ENCODE measurements at regions not wholly inside any gene's neighbourhood (a gene's known extent, or its start where the extent isn't known, plus 50 kb on each side); places are given as distances from the start of the nearest gene placed in this dataset.

GRCh38 chr2:128879161-128879560 is 560.5 kb upstream of the HS6ST1 start:
- DNase-seq (ENCODE audit: low spot score), result peak; percentile 52

- DNase-seq (ENCODE audit: low spot score), result no peak
Observed at GRCh38 chr2:128894896-128895295, 576.2 kb upstream of the HS6ST1 start.

- no peak for DNase-seq (ENCODE audit: low spot score)
Observed at GRCh38 chr2:128901572-128902391, 583.1 kb upstream of the HS6ST1 start.

GRCh38 chr2:128903637-128904036 is 585.0 kb upstream of the HS6ST1 start:
- no peak for DNase-seq (ENCODE audit: low spot score)

- DNase-seq (ENCODE audit: low spot score), result no peak
Observed at GRCh38 chr2:128911276-128911675, 592.6 kb upstream of the HS6ST1 start.

- DNase-seq (ENCODE audit: low spot score), result no peak
Observed at GRCh38 chr2:128914320-128914719, 595.7 kb upstream of the HS6ST1 start.

- DNase-seq (ENCODE audit: low spot score), result no peak
Observed at GRCh38 chr2:128921751-128922150, 603.1 kb upstream of the HS6ST1 start.

GRCh38 chr2:128922154-128922553 is 603.5 kb upstream of the HS6ST1 start:
- DNase-seq (ENCODE audit: low spot score), result no peak

GRCh38 chr2:128925631-128926030 is 607.0 kb upstream of the HS6ST1 start:
- no peak for DNase-seq (ENCODE audit: low spot score)

GRCh38 chr2:128930101-128930500 is 611.4 kb upstream of the HS6ST1 start:
- DNase-seq (ENCODE audit: low spot score), result no peak

- no peak for DNase-seq (ENCODE audit: low spot score)
Observed at GRCh38 chr2:128940378-128940777, 621.7 kb upstream of the HS6ST1 start.

- no peak for DNase-seq (ENCODE audit: low spot score)
Observed at GRCh38 chr2:128941751-128942150, 623.1 kb upstream of the HS6ST1 start.

GRCh38 chr2:128949360-128949759 is 630.7 kb upstream of the HS6ST1 start:
- no peak for DNase-seq (ENCODE audit: low spot score)

GRCh38 chr2:128950758-128951157 is 632.1 kb upstream of the HS6ST1 start:
- no peak for DNase-seq (ENCODE audit: low spot score)

GRCh38 chr2:128958241-128958640 is 639.6 kb upstream of the HS6ST1 start:
- no peak for DNase-seq (ENCODE audit: low spot score)

- DNase-seq (ENCODE audit: low spot score), result no peak
Observed at GRCh38 chr2:128967646-128968045, 649.0 kb upstream of the HS6ST1 start.

- no peak for DNase-seq (ENCODE audit: low spot score)
Observed at GRCh38 chr2:128969374-128969773, 650.7 kb upstream of the HS6ST1 start.

- DNase-seq (ENCODE audit: low spot score), result no peak
Observed at GRCh38 chr2:128970332-128971116, 651.9 kb upstream of the HS6ST1 start.

- DNase-seq (ENCODE audit: low spot score), result no peak
Observed at GRCh38 chr2:128973566-128973965, 654.9 kb upstream of the HS6ST1 start.

- DNase-seq (ENCODE audit: low spot score), result no peak
Observed at GRCh38 chr2:128978212-128978611, 659.5 kb upstream of the HS6ST1 start.

GRCh38 chr2:128979182-128979581 is 660.5 kb upstream of the HS6ST1 start:
- DNase-seq (ENCODE audit: low spot score), result no peak

- no peak for DNase-seq (ENCODE audit: low spot score)
Observed at GRCh38 chr2:128980475-128980874, 661.8 kb upstream of the HS6ST1 start.

- no peak for DNase-seq (ENCODE audit: low spot score)
Observed at GRCh38 chr2:128981353-128981752, 662.7 kb upstream of the HS6ST1 start.

Data from ecto neural progenitor cell (in vitro differentiated cells).